ENCODE measurements at regions not wholly inside any gene's neighbourhood (a gene's known extent, or its start where the extent isn't known, plus 50 kb on each side); places are given as distances from the start of the nearest gene placed in this dataset.

DNA sequence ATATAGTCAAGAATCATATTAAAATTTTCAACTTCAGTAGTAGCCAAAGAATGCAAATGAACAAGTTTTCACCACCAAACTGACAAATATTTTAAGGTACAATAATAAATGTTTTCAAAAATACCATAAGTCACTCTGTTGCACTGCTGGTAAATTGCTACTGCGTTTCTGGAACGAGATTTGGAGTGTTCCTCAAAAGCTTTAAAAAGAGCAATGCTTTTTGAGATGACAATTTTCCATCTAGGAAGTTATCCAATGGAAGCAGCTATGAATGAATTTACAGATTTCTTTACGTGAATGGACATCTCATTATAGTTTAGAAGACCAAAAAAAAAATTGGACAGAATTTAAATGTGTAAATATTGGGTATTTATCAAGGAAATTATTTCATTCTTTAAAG is 173.2 kb upstream of the OR13F1 start:
- TF ChIP-seq POLR2AphosphoS5 (IDR thresholded peaks at IDR 0.05; ENCODE audit: insufficient read depth, low read depth, low read length) (no peak), POLR2A (IDR thresholded peaks at IDR 0.05; ENCODE audit: low read depth, low read length) (no peak), MAX (IDR thresholded peaks at IDR 0.05; ENCODE audit: insufficient read depth, insufficient read length) (no peak), EZH2 (IDR thresholded peaks at IDR 0.05; ENCODE audit: borderline replicate concordance, low read depth, low read length, severe bottlenecking) (no peak), GATA2 (IDR thresholded peaks at IDR 0.05; ENCODE audit: insufficient read depth, insufficient read length, low read depth, low read length) (no peak), MYC (IDR thresholded peaks at IDR 0.05; ENCODE audit: low read depth, low read length) (no peak), JUN (IDR thresholded peaks at IDR 0.05; ENCODE audit: borderline replicate concordance, insufficient read depth, insufficient read length, low read depth) (no peak), FOS (IDR thresholded peaks at IDR 0.05; ENCODE audit: borderline replicate concordance, insufficient read depth, low read length) (no peak)
- TF ChIP-seq, protein P1, sequence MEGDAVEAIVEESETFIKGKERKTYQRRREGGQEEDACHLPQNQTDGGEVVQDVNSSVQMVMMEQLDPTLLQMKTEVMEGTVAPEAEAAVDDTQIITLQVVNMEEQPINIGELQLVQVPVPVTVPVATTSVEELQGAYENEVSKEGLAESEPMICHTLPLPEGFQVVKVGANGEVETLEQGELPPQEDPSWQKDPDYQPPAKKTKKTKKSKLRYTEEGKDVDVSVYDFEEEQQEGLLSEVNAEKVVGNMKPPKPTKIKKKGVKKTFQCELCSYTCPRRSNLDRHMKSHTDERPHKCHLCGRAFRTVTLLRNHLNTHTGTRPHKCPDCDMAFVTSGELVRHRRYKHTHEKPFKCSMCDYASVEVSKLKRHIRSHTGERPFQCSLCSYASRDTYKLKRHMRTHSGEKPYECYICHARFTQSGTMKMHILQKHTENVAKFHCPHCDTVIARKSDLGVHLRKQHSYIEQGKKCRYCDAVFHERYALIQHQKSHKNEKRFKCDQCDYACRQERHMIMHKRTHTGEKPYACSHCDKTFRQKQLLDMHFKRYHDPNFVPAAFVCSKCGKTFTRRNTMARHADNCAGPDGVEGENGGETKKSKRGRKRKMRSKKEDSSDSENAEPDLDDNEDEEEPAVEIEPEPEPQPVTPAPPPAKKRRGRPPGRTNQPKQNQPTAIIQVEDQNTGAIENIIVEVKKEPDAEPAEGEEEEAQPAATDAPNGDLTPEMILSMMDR (IDR thresholded peaks at IDR 0.05; ENCODE audit: extremely low read depth in 1 of 2, insufficient read depth in 1 of 2, low read depth in 1 of 2, low read length in 2 of 2) = no peak

Measured in endothelial cell of umbilical vein (primary cell).